SK-N-SH (cell line): ENCODE measurements at regions not wholly inside any gene's neighbourhood (a gene's known extent, or its start where the extent isn't known, plus 50 kb on each side); places are given as distances from the start of the nearest gene placed in this dataset.

ENCODE experiments used
- EP300 ChIP-seq, 2 experiments: IDR thresholded peaks; 2 replicates each; pipeline versions ENCODE4 v1.4.0 to v1.6.1; 2012; ENCODE audit warnings: borderline replicate concordance in 1 of 2, low read depth in 1 of 2, low read length in 1 of 2
- JUND ChIP-seq: IDR thresholded peaks from 2 replicates; pipeline ENCODE4 v1.4.0; 2012
- POLR2AphosphoS5 ChIP-seq: IDR thresholded peaks from 2 replicates; pipeline ENCODE4 v1.6.1; 2012; ENCODE audit warnings: low read depth, low read length
- RCOR1 ChIP-seq: fragments of 150-350 bp; IDR thresholded peaks from 2 replicates; pipeline ENCODE4 v1.6.1; 2017; ENCODE audit warnings: antibody characterized with exemption, low read length
- YY1 ChIP-seq: IDR thresholded peaks from 2 replicates; pipeline ENCODE4 v1.4.0; 2012; ENCODE audit warnings: low read depth, mild to moderate bottlenecking
- TF ChIP-seq, protein P1 (sequence below): fragments of 200-600 bp; sonication (generic); IDR thresholded peaks from 2 replicates; pipeline ENCODE4 v1.6.1; 2017; ENCODE audit warnings: antibody characterized with exemption, mild to moderate bottlenecking, moderate library complexity
- TF ChIP-seq, protein P2 (sequence below): fragments of 150-350 bp; IDR thresholded peaks from 2 replicates; pipeline ENCODE4 v1.6.1; 2017; ENCODE audit warnings: antibody characterized with exemption, low read length, low read depth, borderline replicate concordance
- TF ChIP-seq, protein P3 (sequence below): IDR thresholded peaks from 2 replicates; pipeline ENCODE4 v1.6.1; 2012; ENCODE audit warnings: mild to moderate bottlenecking, low read depth, low read length, moderate library complexity
- TF ChIP-seq, protein P4 (sequence below): IDR thresholded peaks from 2 replicates; pipeline ENCODE4; 2012

DNA sequence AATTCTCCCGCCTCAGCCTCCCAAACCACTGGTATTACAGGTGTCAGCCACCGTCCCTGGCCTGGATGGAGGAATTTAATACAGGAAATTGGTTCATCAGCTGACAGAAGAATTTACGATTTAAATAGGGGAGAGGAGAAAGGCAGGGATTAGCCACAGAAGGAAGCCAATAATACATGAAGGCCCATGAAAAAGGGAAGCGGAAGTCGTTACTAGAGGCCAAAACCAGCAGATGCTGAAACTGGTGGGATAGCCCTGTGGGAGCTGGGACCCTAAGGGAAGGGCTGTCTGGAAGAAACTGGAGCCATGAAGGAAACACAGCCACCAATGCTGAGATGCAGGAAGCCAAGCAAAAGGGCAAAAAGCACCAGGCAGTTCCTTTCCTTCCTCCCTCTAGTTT is 163.7 kb upstream of the RMP24 start:
- TF ChIP-seq, protein P1, sequence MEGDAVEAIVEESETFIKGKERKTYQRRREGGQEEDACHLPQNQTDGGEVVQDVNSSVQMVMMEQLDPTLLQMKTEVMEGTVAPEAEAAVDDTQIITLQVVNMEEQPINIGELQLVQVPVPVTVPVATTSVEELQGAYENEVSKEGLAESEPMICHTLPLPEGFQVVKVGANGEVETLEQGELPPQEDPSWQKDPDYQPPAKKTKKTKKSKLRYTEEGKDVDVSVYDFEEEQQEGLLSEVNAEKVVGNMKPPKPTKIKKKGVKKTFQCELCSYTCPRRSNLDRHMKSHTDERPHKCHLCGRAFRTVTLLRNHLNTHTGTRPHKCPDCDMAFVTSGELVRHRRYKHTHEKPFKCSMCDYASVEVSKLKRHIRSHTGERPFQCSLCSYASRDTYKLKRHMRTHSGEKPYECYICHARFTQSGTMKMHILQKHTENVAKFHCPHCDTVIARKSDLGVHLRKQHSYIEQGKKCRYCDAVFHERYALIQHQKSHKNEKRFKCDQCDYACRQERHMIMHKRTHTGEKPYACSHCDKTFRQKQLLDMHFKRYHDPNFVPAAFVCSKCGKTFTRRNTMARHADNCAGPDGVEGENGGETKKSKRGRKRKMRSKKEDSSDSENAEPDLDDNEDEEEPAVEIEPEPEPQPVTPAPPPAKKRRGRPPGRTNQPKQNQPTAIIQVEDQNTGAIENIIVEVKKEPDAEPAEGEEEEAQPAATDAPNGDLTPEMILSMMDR = no peak
- TF ChIP-seq YY1 (no peak), POLR2AphosphoS5 (no peak), JUND (no peak), EP300 (IDR thresholded peaks at IDR 0.05; ENCODE audit: borderline replicate concordance in 1 of 2, low read depth in 1 of 2, low read length in 1 of 2) (no peak), RCOR1 (no peak)
- TF ChIP-seq, protein P2, sequence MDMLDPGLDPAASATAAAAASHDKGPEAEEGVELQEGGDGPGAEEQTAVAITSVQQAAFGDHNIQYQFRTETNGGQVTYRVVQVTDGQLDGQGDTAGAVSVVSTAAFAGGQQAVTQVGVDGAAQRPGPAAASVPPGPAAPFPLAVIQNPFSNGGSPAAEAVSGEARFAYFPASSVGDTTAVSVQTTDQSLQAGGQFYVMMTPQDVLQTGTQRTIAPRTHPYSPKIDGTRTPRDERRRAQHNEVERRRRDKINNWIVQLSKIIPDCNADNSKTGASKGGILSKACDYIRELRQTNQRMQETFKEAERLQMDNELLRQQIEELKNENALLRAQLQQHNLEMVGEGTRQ = no peak
- TF ChIP-seq, protein P3, sequence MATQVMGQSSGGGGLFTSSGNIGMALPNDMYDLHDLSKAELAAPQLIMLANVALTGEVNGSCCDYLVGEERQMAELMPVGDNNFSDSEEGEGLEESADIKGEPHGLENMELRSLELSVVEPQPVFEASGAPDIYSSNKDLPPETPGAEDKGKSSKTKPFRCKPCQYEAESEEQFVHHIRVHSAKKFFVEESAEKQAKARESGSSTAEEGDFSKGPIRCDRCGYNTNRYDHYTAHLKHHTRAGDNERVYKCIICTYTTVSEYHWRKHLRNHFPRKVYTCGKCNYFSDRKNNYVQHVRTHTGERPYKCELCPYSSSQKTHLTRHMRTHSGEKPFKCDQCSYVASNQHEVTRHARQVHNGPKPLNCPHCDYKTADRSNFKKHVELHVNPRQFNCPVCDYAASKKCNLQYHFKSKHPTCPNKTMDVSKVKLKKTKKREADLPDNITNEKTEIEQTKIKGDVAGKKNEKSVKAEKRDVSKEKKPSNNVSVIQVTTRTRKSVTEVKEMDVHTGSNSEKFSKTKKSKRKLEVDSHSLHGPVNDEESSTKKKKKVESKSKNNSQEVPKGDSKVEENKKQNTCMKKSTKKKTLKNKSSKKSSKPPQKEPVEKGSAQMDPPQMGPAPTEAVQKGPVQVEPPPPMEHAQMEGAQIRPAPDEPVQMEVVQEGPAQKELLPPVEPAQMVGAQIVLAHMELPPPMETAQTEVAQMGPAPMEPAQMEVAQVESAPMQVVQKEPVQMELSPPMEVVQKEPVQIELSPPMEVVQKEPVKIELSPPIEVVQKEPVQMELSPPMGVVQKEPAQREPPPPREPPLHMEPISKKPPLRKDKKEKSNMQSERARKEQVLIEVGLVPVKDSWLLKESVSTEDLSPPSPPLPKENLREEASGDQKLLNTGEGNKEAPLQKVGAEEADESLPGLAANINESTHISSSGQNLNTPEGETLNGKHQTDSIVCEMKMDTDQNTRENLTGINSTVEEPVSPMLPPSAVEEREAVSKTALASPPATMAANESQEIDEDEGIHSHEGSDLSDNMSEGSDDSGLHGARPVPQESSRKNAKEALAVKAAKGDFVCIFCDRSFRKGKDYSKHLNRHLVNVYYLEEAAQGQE = no peak
- TF ChIP-seq, protein P4, sequence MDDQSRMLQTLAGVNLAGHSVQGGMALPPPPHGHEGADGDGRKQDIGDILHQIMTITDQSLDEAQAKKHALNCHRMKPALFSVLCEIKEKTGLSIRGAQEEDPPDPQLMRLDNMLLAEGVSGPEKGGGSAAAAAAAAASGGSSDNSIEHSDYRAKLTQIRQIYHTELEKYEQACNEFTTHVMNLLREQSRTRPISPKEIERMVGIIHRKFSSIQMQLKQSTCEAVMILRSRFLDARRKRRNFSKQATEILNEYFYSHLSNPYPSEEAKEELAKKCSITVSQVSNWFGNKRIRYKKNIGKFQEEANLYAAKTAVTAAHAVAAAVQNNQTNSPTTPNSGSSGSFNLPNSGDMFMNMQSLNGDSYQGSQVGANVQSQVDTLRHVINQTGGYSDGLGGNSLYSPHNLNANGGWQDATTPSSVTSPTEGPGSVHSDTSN = no peak
